ENCODE measurements at regions not wholly inside any gene's neighbourhood (a gene's known extent, or its start where the extent isn't known, plus 50 kb on each side); places are given as distances from the start of the nearest gene placed in this dataset.

- Mint-ChIP-seq H3K9me3 (no peaks in the 10 kb centered on the region), H3K27ac (no peak overlapping the region), H3K27me3 (ENCODE audit: low read depth) (peaks cover 2% of the 10 kb centered on the region), H3K4me1 (ENCODE audit: low read depth) (no peaks in the 10 kb centered on the region), H3K4me3 (no peak overlapping the region), H3K36me3 (ENCODE audit: low read depth) (no peaks in the 10 kb centered on the region)
- no peak for DNase-seq (ENCODE audit: low spot score)
Observed at GRCh38 chr5:5558102-5558501, 135.6 kb downstream of the ICE1 start.

- Mint-ChIP-seq H3K27ac (no peak overlapping the region), H3K27me3 (ENCODE audit: low read depth) (peaks cover 2% of the 10 kb centered on the region), H3K36me3 (ENCODE audit: low read depth) (no peaks in the 10 kb centered on the region), H3K9me3 (peaks cover 5% of the 10 kb centered on the region), H3K4me1 (ENCODE audit: low read depth) (no peaks in the 10 kb centered on the region), H3K4me3 (no peak overlapping the region)
- no peak for DNase-seq (ENCODE audit: low spot score)
Observed at GRCh38 chr5:5551499-5551898, 129.0 kb downstream of the ICE1 start.

GRCh38 chr5:5546408-5546807 lies 123.9 kb downstream of the ICE1 start:
- H3K27ac Mint-ChIP-seq: no peak overlapping the region
- H3K4me1 Mint-ChIP-seq (ENCODE audit: low read depth): no peaks in the 10 kb centered on the region
- H3K4me3 Mint-ChIP-seq: no peak overlapping the region
- DNase-seq (ENCODE audit: low spot score): no peak
- no peaks in the 10 kb centered on the region for H3K36me3 Mint-ChIP-seq (ENCODE audit: low read depth)
- H3K9me3 Mint-ChIP-seq: no peaks in the 10 kb centered on the region
- no peaks in the 10 kb centered on the region for H3K27me3 Mint-ChIP-seq (ENCODE audit: low read depth)

- Mint-ChIP-seq H3K27me3 (ENCODE audit: low read depth) (no peaks in the 10 kb centered on the region), H3K36me3 (ENCODE audit: low read depth) (no peaks in the 10 kb centered on the region), H3K9me3 (no peaks in the 10 kb centered on the region), H3K27ac (no peak overlapping the region), H3K4me1 (ENCODE audit: low read depth) (no peaks in the 10 kb centered on the region), H3K4me3 (no peak overlapping the region)
- DNase-seq (ENCODE audit: low spot score): no peak
Observed at GRCh38 chr5:5544094-5544663, 121.7 kb downstream of the ICE1 start.

GRCh38 chr5:5542654-5543053 lies 120.2 kb downstream of the ICE1 start:
- no peaks in the 10 kb centered on the region for H3K36me3 Mint-ChIP-seq (ENCODE audit: low read depth)
- H3K4me1 Mint-ChIP-seq (ENCODE audit: low read depth): no peaks in the 10 kb centered on the region
- H3K27me3 Mint-ChIP-seq (ENCODE audit: low read depth): no peaks in the 10 kb centered on the region
- no peaks in the 10 kb centered on the region for H3K9me3 Mint-ChIP-seq
- no peak for DNase-seq (ENCODE audit: low spot score)
- H3K4me3 Mint-ChIP-seq: no peak overlapping the region
- H3K27ac Mint-ChIP-seq: no peak overlapping the region

GRCh38 chr5:5540065-5540464 lies 117.6 kb downstream of the ICE1 start:
- Mint-ChIP-seq H3K36me3 (ENCODE audit: low read depth) (no peaks in the 10 kb centered on the region), H3K4me1 (ENCODE audit: low read depth) (no peaks in the 10 kb centered on the region), H3K27ac (no peak overlapping the region), H3K9me3 (no peaks in the 10 kb centered on the region), H3K4me3 (no peak overlapping the region), H3K27me3 (ENCODE audit: low read depth) (no peaks in the 10 kb centered on the region)
- no peak for DNase-seq (ENCODE audit: low spot score)
